Activated naive CD4-positive, alpha-beta T cell treated with anti-CD3 and anti-CD28 coated beads, Interleukin-2, amount 50 U/mL, for 16 hours (primary cell): ENCODE measurements at regions not wholly inside any gene's neighbourhood (a gene's known extent, or its start where the extent isn't known, plus 50 kb on each side); places are given as distances from the start of the nearest gene placed in this dataset.

ENCODE experiments used
- DNase-seq: peaks from one replicate; pipeline ENCODE4 v3.0.0-alpha.2; 2020

- DNase-seq, result peak; percentile 19
Observed at GRCh38 chr16:9256196-9256595, 164.8 kb downstream of the HAPSTR1 start.

- no peak for DNase-seq
Observed at GRCh38 chr16:9257843-9258242, 166.4 kb downstream of the HAPSTR1 start.

- DNase-seq, result no peak
Observed at GRCh38 chr16:9258423-9259051, 167.1 kb downstream of the HAPSTR1 start.

GRCh38 chr16:9259914-9260608 lies 168.6 kb downstream of the HAPSTR1 start:
- no peak for DNase-seq

- DNase-seq, result no peak
Observed at GRCh38 chr16:9260666-9261065, 169.2 kb downstream of the HAPSTR1 start.

- no peak for DNase-seq
Observed at GRCh38 chr16:9261376-9261775, 169.9 kb downstream of the HAPSTR1 start.

- DNase-seq, result no peak
Observed at GRCh38 chr16:9262941-9263715, 171.7 kb downstream of the HAPSTR1 start.

- DNase-seq, result no peak
Observed at GRCh38 chr16:9264067-9264466, 172.6 kb downstream of the HAPSTR1 start.

- DNase-seq, result no peak
Observed at GRCh38 chr16:9268446-9268845, 177.0 kb downstream of the HAPSTR1 start.

GRCh38 chr16:9270424-9270823 lies 179.0 kb downstream of the HAPSTR1 start:
- DNase-seq, result no peak

- DNase-seq, result no peak
Observed at GRCh38 chr16:9270941-9271340, 179.5 kb downstream of the HAPSTR1 start.

- DNase-seq, result no peak
Observed at GRCh38 chr16:9271841-9272240, 180.4 kb downstream of the HAPSTR1 start.

- no peak for DNase-seq
Observed at GRCh38 chr16:9275377-9275776, 183.9 kb downstream of the HAPSTR1 start.

- DNase-seq, result no peak
Observed at GRCh38 chr16:9275816-9276354, 184.4 kb downstream of the HAPSTR1 start.

- DNase-seq, result no peak
Observed at GRCh38 chr16:9279291-9280068, 188.0 kb downstream of the HAPSTR1 start.

GRCh38 chr16:9280069-9280466 lies 188.6 kb downstream of the HAPSTR1 start:
- no peak for DNase-seq

- DNase-seq, result no peak
Observed at GRCh38 chr16:9286930-9287329, 195.5 kb downstream of the HAPSTR1 start.

GRCh38 chr16:9296271-9296590 lies 204.8 kb downstream of the HAPSTR1 start:
- no peak for DNase-seq

GRCh38 chr16:9297437-9298113 lies 206.1 kb downstream of the HAPSTR1 start:
- no peak for DNase-seq

- no peak for DNase-seq
Observed at GRCh38 chr16:9300252-9300651, 208.8 kb downstream of the HAPSTR1 start.

GRCh38 chr16:9302072-9302471 lies 210.6 kb downstream of the HAPSTR1 start:
- no peak for DNase-seq

- no peak for DNase-seq
Observed at GRCh38 chr16:9306753-9307152, 215.3 kb downstream of the HAPSTR1 start.
